HG03439 (cell line): ENCODE measurements at regions not wholly inside any gene's neighbourhood (a gene's known extent, or its start where the extent isn't known, plus 50 kb on each side); places are given as distances from the start of the nearest gene placed in this dataset.
"Not testable (repeated sequence)": the region's sequence is repeated elsewhere in the genome, so short reads cannot be mapped to it uniquely, and the experiment has no call there.

ENCODE experiments used
- ATAC-seq: cut with Tn5 transposase; IDR thresholded peaks from one replicate; pipeline ENCODE4 v1.9.1; 2021; ENCODE audit warnings: mild to moderate bottlenecking, moderate library complexity; ENCODE audit not compliant: unreplicated experiment

- no peak for ATAC-seq
Observed at GRCh38 chr11:106276859-106277436, 199.5 kb downstream of the AASDHPPT start.

- no peak for ATAC-seq
Observed at GRCh38 chr11:106277484-106277883, 200.0 kb downstream of the AASDHPPT start.

GRCh38 chr11:106278391-106278790, 200.9 kb downstream of the AASDHPPT start:
- ATAC-seq: no peak

GRCh38 chr11:106280036-106280435, 202.6 kb downstream of the AASDHPPT start:
- ATAC-seq: no peak

GRCh38 chr11:106281455-106282173, 204.2 kb downstream of the AASDHPPT start:
- ATAC-seq: no peak

- ATAC-seq: no peak
Observed at GRCh38 chr11:106286881-106287504, 209.5 kb downstream of the AASDHPPT start.

GRCh38 chr11:106288057-106288456, 210.6 kb downstream of the AASDHPPT start:
- no peak for ATAC-seq

GRCh38 chr11:106288822-106289387, 211.4 kb downstream of the AASDHPPT start:
- no peak for ATAC-seq

GRCh38 chr11:106292526-106292925, 215.1 kb downstream of the AASDHPPT start:
- ATAC-seq: no peak

GRCh38 chr11:106295974-106296373, 218.5 kb downstream of the AASDHPPT start:
- ATAC-seq: no peak

- no peak for ATAC-seq
Observed at GRCh38 chr11:106302416-106302815, 225.0 kb downstream of the AASDHPPT start.

GRCh38 chr11:106304274-106304673, 226.8 kb downstream of the AASDHPPT start:
- no peak for ATAC-seq

GRCh38 chr11:106305458-106305857, 228.0 kb downstream of the AASDHPPT start:
- ATAC-seq: no peak

GRCh38 chr11:106306942-106307341, 229.5 kb downstream of the AASDHPPT start:
- ATAC-seq: no peak

GRCh38 chr11:106309070-106309684, 231.7 kb downstream of the AASDHPPT start:
- ATAC-seq: no peak

GRCh38 chr11:106311531-106312230, 234.2 kb downstream of the AASDHPPT start:
- no peak for ATAC-seq

GRCh38 chr11:106317208-106317773, 239.8 kb downstream of the AASDHPPT start:
- not testable (repeated sequence) for ATAC-seq

GRCh38 chr11:106321601-106322000, 244.1 kb downstream of the AASDHPPT start:
- no peak for ATAC-seq

- no peak for ATAC-seq
Observed at GRCh38 chr11:106322106-106322505, 244.6 kb downstream of the AASDHPPT start.

GRCh38 chr11:106326087-106326486, 248.6 kb downstream of the AASDHPPT start:
- ATAC-seq: no peak
